Prostate gland (tissue), 2 donors: ENCODE measurements at regions not wholly inside any gene's neighbourhood (a gene's known extent, or its start where the extent isn't known, plus 50 kb on each side); places are given as distances from the start of the nearest gene placed in this dataset.

Source experiments
- DNase-seq: peaks from one replicate; pipeline ENCODE4 v3.0.0-alpha.2; 2019; ENCODE audit warnings: low spot score
- H3K27ac ChIP-seq, 2 donors: fragments of 200-600 bp; sonication (generic); 2 replicates each; pipeline ENCODE4 v1.5.1; 2017 to 2019
- H3K27me3 ChIP-seq: fragments of 200-600 bp; sonication (generic); replicated peaks from 2 replicates; pipeline ENCODE4 v1.5.1; 2019; ENCODE audit not compliant: insufficient read depth
- H3K36me3 ChIP-seq, 2 donors: fragments of 200-600 bp; sonication (generic); 1 replicate in 1 of 2; 2 replicates in 1 of 2; pipeline versions ENCODE4 v1.5.1 to v1.8.1; 2017 to 2019
- H3K4me1 ChIP-seq: fragments of 200-600 bp; sonication (generic); replicated peaks from 2 replicates; pipeline ENCODE4 v1.5.1; 2019
- H3K4me3 ChIP-seq, 2 donors: fragments of 200-600 bp; sonication (generic); 2 replicates each; pipeline ENCODE4 v1.5.1; 2017 to 2019
- H3K9me3 ChIP-seq: fragments of 200-600 bp; sonication (generic); 2 replicates; pipeline ENCODE4 v1.5.1; 2017
- CTCF ChIP-seq, 4 experiments: fragments of 200-600 bp in 2 of 4; fragments of 450-650 bp in 2 of 4; sonication (generic) in 2 of 4; IDR thresholded peaks; 1 replicate in 3 of 4; 2 replicates in 1 of 4; pipeline ENCODE4 v1.5.1; 2016 to 2019; ENCODE audit warnings: antibody characterized with exemption in 4 of 4, mild to moderate bottlenecking in 2 of 4, moderate library complexity in 2 of 4
- POLR2A ChIP-seq: fragments of 450-650 bp; IDR thresholded peaks from one replicate; pipeline ENCODE4 v1.6.1; 2016; ENCODE audit warnings: antibody characterized with exemption, mild to moderate bottlenecking
- POLR2AphosphoS5 ChIP-seq: sonication (generic); formaldehyde crosslinking; IDR thresholded peaks from one replicate; pipeline ENCODE4 v1.6.1; 2017; ENCODE audit warnings: antibody characterized with exemption
- WGBS: methylation state at CpG from one replicate; pipeline ENCODE4 v1.1.5; 2018; 5-methylcytosine and 5-hydroxymethylcytosine counted together
- intact Hi-C: fragments of 100-400 bp; cut with DNase I; formaldehyde crosslinking; loops from one replicate; pipeline ENCODE4 v1.14.2; 2022

- DNase-seq, result no peak
- no peak overlapping the region for H3K4me3 ChIP-seq
- no peak for TF ChIP-seq POLR2A
- no peak for TF ChIP-seq POLR2AphosphoS5
- TF ChIP-seq CTCF (IDR thresholded peaks at IDR 0.05), result no peak
- intact Hi-C loops, result no loop called here
- H3K36me3 ChIP-seq, result no peaks in the 10 kb centered on the region
- no peaks in the 10 kb centered on the region for H3K4me1 ChIP-seq
- no peaks in the 10 kb centered on the region for H3K9me3 ChIP-seq
- H3K27me3 ChIP-seq, result no peaks in the 10 kb centered on the region
- no peak overlapping the region for H3K27ac ChIP-seq
Measured at GRCh38 chr3:3495611-3496010, 303.6 kb upstream of the LRRN1 start.

- TF ChIP-seq POLR2A, result no peak
- TF ChIP-seq POLR2AphosphoS5, result no peak
- TF ChIP-seq CTCF (IDR thresholded peaks at IDR 0.05), result no peak
- WGBS, result 93% methylated on average over 2 of the region's 2 CpGs
Measured at GRCh38 chr3:3476669-3477068, 297.2 kb upstream of the CRBN start.

GRCh38 chr3:3468596-3468995 is 289.1 kb upstream of the CRBN start:
- TF ChIP-seq POLR2A, result no peak
- no peak for TF ChIP-seq POLR2AphosphoS5
- no peak for TF ChIP-seq CTCF (IDR thresholded peaks at IDR 0.05)
- Histone ChIP-seq H3K4me3 (no peak overlapping the region), H3K27ac (no peak overlapping the region), H3K27me3 (no peaks in the 10 kb centered on the region), H3K9me3 (no peaks in the 10 kb centered on the region), H3K4me1 (no peaks in the 10 kb centered on the region), H3K36me3 (no peaks in the 10 kb centered on the region)
- intact Hi-C loops, result no loop called here
- DNase-seq, result no peak
- 89% methylated on average over 2 of the region's 2 CpGs for WGBS

More at GRCh38 chr3:3476669-3477068, 297.2 kb upstream of the CRBN start:
- no peak overlapping the region for H3K4me3 ChIP-seq
- H3K9me3 ChIP-seq, result no peaks in the 10 kb centered on the region
- intact Hi-C loops, result no loop called here
- no peak for DNase-seq
- H3K36me3 ChIP-seq, result no peaks in the 10 kb centered on the region
- H3K4me1 ChIP-seq, result no peaks in the 10 kb centered on the region
- no peak overlapping the region for H3K27ac ChIP-seq
- H3K27me3 ChIP-seq, result no peaks in the 10 kb centered on the region

- no peak overlapping the region for H3K4me3 ChIP-seq
- no peak overlapping the region for H3K27ac ChIP-seq
- intact Hi-C loops, result no loop called here
- no peaks in the 10 kb centered on the region for H3K27me3 ChIP-seq
- DNase-seq, result no peak
- TF ChIP-seq POLR2A, result no peak
- no peak for TF ChIP-seq CTCF (IDR thresholded peaks at IDR 0.05)
- no peak for TF ChIP-seq POLR2AphosphoS5
- 57% methylated on average over 3 of the region's 3 CpGs for WGBS
- H3K4me1 ChIP-seq, result no peaks in the 10 kb centered on the region
- H3K9me3 ChIP-seq, result no peaks in the 10 kb centered on the region
- no peaks in the 10 kb centered on the region for H3K36me3 ChIP-seq
Measured at GRCh38 chr3:3464131-3464530, 284.6 kb upstream of the CRBN start.

GRCh38 chr3:3461317-3461716 is 281.8 kb upstream of the CRBN start:
- H3K9me3 ChIP-seq, result no peaks in the 10 kb centered on the region
- no peaks in the 10 kb centered on the region for H3K4me1 ChIP-seq
- TF ChIP-seq POLR2AphosphoS5, result no peak
- TF ChIP-seq POLR2A, result no peak
- no peak for TF ChIP-seq CTCF (IDR thresholded peaks at IDR 0.05)
- no peak overlapping the region for H3K4me3 ChIP-seq
- H3K36me3 ChIP-seq, result no peaks in the 10 kb centered on the region
- intact Hi-C loops, result no loop called here
- H3K27me3 ChIP-seq, result no peaks in the 10 kb centered on the region
- 89% methylated on average over 7 of the region's 7 CpGs for WGBS
- H3K27ac ChIP-seq, result no peak overlapping the region
- DNase-seq, result no peak
